ENCODE measurements at regions not wholly inside any gene's neighbourhood (a gene's known extent, or its start where the extent isn't known, plus 50 kb on each side); places are given as distances from the start of the nearest gene placed in this dataset.

DNA sequence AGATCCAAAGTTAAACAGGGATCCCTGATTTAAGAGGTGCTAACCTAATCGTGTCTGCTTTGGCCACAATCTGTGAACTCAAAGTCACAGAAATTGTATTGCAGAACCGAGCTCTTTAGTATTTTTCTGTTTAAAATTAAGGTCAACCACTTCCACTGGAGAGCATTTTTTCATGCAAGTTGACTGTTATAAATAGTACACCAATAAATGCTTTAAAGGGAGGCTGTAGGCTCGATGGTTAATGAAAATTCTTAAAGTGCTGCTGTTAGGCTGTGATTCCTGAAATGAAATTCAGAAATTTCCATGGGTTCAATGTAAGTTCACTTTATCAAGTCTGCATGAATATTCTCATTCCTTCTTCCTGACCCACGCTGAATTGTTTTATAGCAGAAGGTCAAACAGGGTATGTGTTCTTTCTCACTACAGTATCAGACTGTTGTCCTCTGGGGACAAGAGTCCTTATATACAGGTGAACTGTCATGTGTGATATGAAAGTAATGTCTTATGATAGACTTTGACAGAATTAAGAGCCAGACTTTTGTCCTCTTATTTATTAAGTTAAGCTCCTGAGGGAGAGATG is 92.5 kb upstream of the HDGFL1 start:
- TF ChIP-seq CTCF (IDR thresholded peaks at IDR 0.05) = no peak
- Mint-ChIP-seq H3K9me3 (peaks cover 7% of the 10 kb centered on the region), H3K4me3 (no peak overlapping the region), H3K27ac (no peak overlapping the region), H3K36me3 (ENCODE audit: low read depth) (no peaks in the 10 kb centered on the region), H3K4me1 (no peaks in the 10 kb centered on the region), H3K27me3 (no peaks in the 10 kb centered on the region)
- ChIA-PET CTCF (no interaction called here), POLR2A (no interaction called here)
- DNase-seq (no peak), ATAC-seq (ENCODE audit: low read depth) (no peak)
- intact Hi-C loops (cut with micrococcal nuclease) = no loop called here

DNA sequence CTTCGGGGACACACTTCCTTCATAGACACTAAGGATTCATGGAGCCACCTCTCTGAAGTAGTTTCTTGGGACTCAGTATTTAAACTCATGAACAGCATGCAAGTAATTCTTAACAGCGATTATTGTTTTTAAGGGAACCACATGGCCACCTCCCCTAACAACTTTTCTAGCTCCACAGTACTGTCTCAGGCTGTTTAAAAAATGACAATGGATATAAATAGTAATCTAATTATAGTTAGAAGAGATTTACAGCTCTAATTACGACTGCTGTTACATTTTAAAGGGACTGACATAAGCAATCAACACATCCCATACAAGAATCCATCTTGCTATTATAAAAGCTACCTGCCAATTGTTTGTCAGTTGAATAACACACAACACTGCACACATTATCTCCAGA is 72.1 kb upstream of the HDGFL1 start:
- Mint-ChIP-seq H3K9me3 (peaks cover 5% of the 10 kb centered on the region), H3K36me3 (ENCODE audit: low read depth) (no peaks in the 10 kb centered on the region), H3K4me3 (no peak overlapping the region), H3K27ac (no peak overlapping the region), H3K4me1 (no peaks in the 10 kb centered on the region), H3K27me3 (no peaks in the 10 kb centered on the region)
- TF ChIP-seq CTCF (IDR thresholded peaks at IDR 0.05) = no peak
- ATAC-seq (ENCODE audit: low read depth) (no peak), DNase-seq (no peak)
- POLR2A ChIA-PET = no interaction called here
- intact Hi-C loops (cut with micrococcal nuclease) = no loop called here
- CTCF ChIA-PET = no interaction called here

DNA sequence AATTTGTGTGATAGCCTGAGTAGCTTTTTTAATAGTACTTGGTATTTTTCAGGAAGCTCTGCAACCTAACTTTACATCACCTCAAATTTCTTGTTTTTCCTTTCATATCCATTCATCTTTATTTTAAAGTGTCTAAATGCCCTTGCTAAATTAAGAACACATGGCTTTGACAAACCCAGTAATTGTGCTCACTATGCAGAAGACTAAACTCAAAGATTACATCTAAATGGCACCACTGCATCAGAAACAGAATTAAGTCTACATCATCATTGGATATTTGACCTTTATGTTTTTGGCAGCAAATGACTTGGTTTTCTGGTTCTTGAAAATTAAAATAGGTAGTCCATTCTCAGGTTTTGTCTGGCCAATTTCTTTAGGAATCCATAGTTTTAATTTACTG is 69.6 kb upstream of the HDGFL1 start:
- DNase-seq (no peak), ATAC-seq (ENCODE audit: low read depth) (no peak)
- ChIA-PET POLR2A (no interaction called here), CTCF (no interaction called here)
- H3K4me3 Mint-ChIP-seq = no peak overlapping the region
- H3K4me1 Mint-ChIP-seq = no peaks in the 10 kb centered on the region
- H3K27ac Mint-ChIP-seq = no peak overlapping the region
- H3K36me3 Mint-ChIP-seq (ENCODE audit: low read depth) = no peaks in the 10 kb centered on the region
- no peaks in the 10 kb centered on the region for H3K27me3 Mint-ChIP-seq
- TF ChIP-seq CTCF (IDR thresholded peaks at IDR 0.05) = no peak
- no peaks in the 10 kb centered on the region for H3K9me3 Mint-ChIP-seq
- intact Hi-C loops (cut with micrococcal nuclease) = no loop called here

DNA sequence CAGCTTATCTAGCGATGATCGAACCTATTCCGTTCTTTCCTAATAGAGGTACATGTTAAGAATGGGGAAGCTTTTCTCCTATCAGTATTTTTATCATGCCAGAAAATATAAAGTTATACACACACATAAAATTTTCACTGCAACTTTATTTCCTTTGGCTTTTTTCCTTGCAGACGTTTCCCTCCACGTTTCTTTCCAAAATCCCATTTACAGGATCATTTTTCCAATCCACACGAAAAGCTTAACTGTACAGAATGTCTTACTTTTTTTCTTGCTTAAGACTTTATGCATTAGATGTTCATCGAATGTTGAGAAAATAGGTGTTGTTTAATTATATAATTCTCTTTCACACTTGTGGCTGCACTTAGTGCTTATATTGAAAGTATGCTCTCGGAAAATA is 62.9 kb upstream of the HDGFL1 start:
- no peaks in the 10 kb centered on the region for H3K27me3 Mint-ChIP-seq
- no peak for ATAC-seq (ENCODE audit: low read depth)
- no peak for TF ChIP-seq CTCF (IDR thresholded peaks at IDR 0.05)
- intact Hi-C loops (cut with micrococcal nuclease) = no loop called here
- no peak overlapping the region for H3K4me3 Mint-ChIP-seq
- ChIA-PET POLR2A (no interaction called here), CTCF (no interaction called here)
- no peak for DNase-seq
- H3K36me3 Mint-ChIP-seq (ENCODE audit: low read depth) = no peaks in the 10 kb centered on the region
- H3K4me1 Mint-ChIP-seq = no peaks in the 10 kb centered on the region
- H3K9me3 Mint-ChIP-seq = no peaks in the 10 kb centered on the region
- no peak overlapping the region for H3K27ac Mint-ChIP-seq

DNA sequence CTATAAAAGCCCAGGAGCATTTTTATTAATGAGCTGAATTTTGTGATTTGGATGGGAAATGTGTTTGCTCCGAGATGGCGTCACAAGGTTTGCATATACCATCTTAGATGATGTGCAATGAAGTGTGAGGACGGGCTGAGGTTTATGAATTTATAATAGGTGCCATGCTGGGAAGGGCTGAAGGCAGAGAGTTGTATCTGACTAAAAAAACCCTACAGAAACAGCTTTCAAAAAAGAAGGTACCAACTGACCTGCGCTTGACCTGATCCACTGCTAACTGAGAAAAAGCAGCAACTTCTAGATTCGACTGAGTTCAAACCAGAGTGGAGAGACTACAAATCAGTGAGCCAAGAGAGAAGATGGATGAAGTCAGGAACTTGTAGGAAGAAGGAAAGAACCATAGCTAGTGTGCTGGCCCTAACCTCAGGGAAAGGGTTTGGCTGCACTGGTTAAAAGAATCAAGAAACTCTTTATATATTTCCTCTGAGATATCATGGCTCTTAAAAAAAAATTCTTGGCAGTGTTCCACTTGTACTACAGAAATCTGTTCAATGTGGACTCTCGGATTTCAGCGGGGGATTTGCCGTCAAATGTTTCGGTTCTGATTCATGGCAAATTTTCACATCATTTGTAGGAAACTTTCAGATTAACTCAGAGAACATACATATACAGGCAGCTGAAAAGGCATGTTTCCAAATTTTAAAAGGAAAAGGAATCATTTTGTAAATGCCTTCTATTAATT is 56.5 kb upstream of the HDGFL1 start:
- CTCF ChIA-PET = no interaction called here
- intact Hi-C loops (cut with micrococcal nuclease) = no loop called here
- H3K36me3 Mint-ChIP-seq (ENCODE audit: low read depth) = no peaks in the 10 kb centered on the region

More for the DNA sequence above, 56.5 kb upstream of the HDGFL1 start:
- DNase-seq (no peak), ATAC-seq (ENCODE audit: low read depth) (no peak)
- Mint-ChIP-seq H3K27me3 (no peaks in the 10 kb centered on the region), H3K27ac (no peak overlapping the region), H3K4me3 (no peak overlapping the region), H3K9me3 (no peaks in the 10 kb centered on the region), H3K4me1 (no peaks in the 10 kb centered on the region)
- POLR2A ChIA-PET = no interaction called here
- TF ChIP-seq CTCF (IDR thresholded peaks at IDR 0.05) = no peak
